ENCODE measurements at regions not wholly inside any gene's neighbourhood (a gene's known extent, or its start where the extent isn't known, plus 50 kb on each side); places are given as distances from the start of the nearest gene placed in this dataset.

DNA sequence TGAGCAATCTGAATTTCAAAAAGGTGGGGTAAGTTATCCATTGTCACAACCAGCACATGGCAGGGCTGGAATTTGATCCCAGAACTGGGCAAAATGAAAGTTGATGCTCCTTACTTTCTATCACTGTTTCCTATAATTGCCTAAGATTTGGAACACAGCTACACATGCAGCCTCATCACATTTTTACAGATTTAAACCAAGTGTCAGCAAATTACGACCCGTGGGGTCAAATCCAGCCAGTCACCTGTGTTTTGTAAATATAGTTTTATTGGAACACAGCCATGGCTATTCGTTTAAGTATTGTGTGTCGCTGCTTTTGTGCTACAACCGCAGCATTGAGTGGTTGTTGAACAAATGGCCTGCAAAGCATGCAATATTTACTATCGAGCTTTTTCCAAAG lies 94.3 kb downstream of the SREK1 start (continued):
- no peak for TF ChIP-seq MAFK (IDR thresholded peaks at IDR 0.05; ENCODE audit: low read depth, low read length)
- no peak for TF ChIP-seq MAX (IDR thresholded peaks at IDR 0.05)
- TF ChIP-seq TAF1 (IDR thresholded peaks at IDR 0.05; ENCODE audit: low read depth, low read length), result no peak
- no peak for TF ChIP-seq CHD2 (IDR thresholded peaks at IDR 0.05; ENCODE audit: low read length)
- TF ChIP-seq SIX5 (IDR thresholded peaks at IDR 0.05; ENCODE audit: low read depth, low read length), result no peak
- TF ChIP-seq CTBP2 (IDR thresholded peaks at IDR 0.05; ENCODE audit: borderline replicate concordance, insufficient read depth, insufficient read length, low read length), result no peak
